ENCODE measurements at regions not wholly inside any gene's neighbourhood (a gene's known extent, or its start where the extent isn't known, plus 50 kb on each side); places are given as distances from the start of the nearest gene placed in this dataset.

DNA sequence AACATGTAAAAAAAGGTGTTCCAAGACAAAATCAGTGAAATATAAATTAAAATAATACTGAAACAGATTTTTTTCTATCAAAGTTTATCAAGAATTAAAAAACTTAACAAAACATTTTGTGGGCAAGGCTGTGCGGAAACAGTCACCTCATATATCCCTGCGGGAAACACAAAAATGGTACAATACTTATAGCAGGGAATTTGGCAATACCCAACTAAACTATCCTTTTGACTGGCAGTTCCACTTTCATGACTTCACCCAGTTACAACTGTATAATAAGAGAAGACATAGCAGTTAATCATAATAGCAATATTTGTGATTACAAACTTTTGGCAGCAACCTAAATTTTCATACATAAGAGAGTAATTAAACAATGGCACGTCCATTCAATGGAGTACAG is 121.5 kb upstream of the EGLN3 start:
- TF ChIP-seq POLR2A (IDR thresholded peaks at IDR 0.05) (no peak), EP300 (IDR thresholded peaks at IDR 0.05) (no peak)
- TF ChIP-seq, protein P1, sequence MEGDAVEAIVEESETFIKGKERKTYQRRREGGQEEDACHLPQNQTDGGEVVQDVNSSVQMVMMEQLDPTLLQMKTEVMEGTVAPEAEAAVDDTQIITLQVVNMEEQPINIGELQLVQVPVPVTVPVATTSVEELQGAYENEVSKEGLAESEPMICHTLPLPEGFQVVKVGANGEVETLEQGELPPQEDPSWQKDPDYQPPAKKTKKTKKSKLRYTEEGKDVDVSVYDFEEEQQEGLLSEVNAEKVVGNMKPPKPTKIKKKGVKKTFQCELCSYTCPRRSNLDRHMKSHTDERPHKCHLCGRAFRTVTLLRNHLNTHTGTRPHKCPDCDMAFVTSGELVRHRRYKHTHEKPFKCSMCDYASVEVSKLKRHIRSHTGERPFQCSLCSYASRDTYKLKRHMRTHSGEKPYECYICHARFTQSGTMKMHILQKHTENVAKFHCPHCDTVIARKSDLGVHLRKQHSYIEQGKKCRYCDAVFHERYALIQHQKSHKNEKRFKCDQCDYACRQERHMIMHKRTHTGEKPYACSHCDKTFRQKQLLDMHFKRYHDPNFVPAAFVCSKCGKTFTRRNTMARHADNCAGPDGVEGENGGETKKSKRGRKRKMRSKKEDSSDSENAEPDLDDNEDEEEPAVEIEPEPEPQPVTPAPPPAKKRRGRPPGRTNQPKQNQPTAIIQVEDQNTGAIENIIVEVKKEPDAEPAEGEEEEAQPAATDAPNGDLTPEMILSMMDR (IDR thresholded peaks at IDR 0.05) = no peak
- WGBS, 3 donors = 96 to 97% (median 96%) methylated on average over 3 of the region's 3 CpGs

DNA sequence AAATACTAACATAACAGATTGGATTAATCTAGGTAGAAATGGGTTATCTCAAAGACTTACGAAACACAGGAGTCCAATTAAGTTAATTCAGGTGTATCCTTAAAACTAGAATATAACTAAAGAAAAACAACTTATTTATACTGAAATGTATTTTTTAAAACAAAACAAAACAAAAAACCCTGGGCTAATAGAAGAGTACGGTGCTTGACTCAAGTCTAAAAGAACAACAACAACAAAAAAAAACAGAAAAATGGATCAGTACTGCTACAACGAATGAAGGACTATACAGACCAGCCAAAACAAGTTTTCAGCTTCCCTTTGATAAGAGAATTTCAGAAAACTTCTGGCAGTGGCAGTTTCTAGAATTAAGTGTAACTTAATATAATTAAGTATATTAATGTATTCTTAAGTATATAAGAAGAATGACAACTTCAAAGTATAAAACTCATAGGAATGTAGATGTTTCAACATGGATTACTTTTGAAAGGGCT is 120.1 kb upstream of the EGLN3 start:
- H3K9me3 ChIP-seq = no peaks in the 10 kb centered on the region
- intact Hi-C loops (cut with DNase I) = no loop called here
- no peak overlapping the region for H3K27ac ChIP-seq
- no peak overlapping the region for H3K4me3 ChIP-seq
- H3K36me3 ChIP-seq = no peaks in the 10 kb centered on the region
- TF ChIP-seq, protein P1 (IDR thresholded peaks at IDR 0.05) = no peak
- TF ChIP-seq POLR2A (IDR thresholded peaks at IDR 0.05) = no peak
- no peak for TF ChIP-seq EP300 (IDR thresholded peaks at IDR 0.05)
- H3K4me1 ChIP-seq (ENCODE audit: insufficient read depth) = no peaks in the 10 kb centered on the region
- H3K27me3 ChIP-seq = no peaks in the 10 kb centered on the region
- 49 to 74% (median 73%) methylated on average over 3 of the region's 3 CpGs for whole genome bisulfite sequencing, 3 donors
- DNase-seq = no peak

More for the DNA sequence above, 121.5 kb upstream of the EGLN3 start:
- H3K4me1 ChIP-seq (ENCODE audit: insufficient read depth) = no peaks in the 10 kb centered on the region
- H3K9me3 ChIP-seq = no peaks in the 10 kb centered on the region
- DNase-seq = no peak
- H3K27me3 ChIP-seq = no peaks in the 10 kb centered on the region
- intact Hi-C loops (cut with DNase I) = no loop called here
- no peak overlapping the region for H3K27ac ChIP-seq
- no peaks in the 10 kb centered on the region for H3K36me3 ChIP-seq
- no peak overlapping the region for H3K4me3 ChIP-seq

DNA sequence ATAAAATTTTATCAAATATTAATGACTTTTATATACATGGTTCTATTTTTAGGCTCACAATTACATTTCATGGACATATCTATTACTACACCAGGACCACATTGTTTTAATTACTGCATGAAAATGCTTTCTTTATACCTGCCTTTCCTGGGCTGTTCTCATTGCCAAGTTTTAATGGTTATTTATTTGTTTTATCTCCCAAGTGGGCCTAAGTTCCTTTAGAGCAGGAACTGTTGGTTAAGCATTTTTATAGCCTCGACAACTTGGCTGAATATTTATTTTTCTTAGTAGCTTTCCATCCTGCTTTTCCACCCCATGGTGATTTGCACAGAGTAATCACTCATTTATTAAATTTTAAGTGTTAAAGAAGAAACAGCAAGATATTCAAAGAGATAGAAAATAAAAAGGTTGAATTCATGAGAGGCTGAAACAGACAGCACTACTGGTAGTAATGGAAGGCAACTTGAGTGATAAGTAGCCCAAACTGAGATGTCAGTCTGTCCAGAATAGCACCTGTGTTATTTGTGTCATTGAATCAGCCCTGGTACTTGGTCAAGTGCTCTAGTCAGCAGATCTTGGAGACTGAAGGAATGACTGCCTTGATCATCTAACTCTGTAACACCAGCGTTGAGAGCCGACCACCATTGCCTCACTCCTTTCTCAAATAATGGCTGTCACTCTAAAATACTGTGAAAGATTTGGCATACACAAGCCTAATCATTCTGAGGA is 119.1 kb upstream of the EGLN3 start:
- no peak overlapping the region for H3K4me3 ChIP-seq
- H3K36me3 ChIP-seq = no peaks in the 10 kb centered on the region
- H3K27me3 ChIP-seq = no peaks in the 10 kb centered on the region
- H3K9me3 ChIP-seq = no peaks in the 10 kb centered on the region
- intact Hi-C loops (cut with DNase I) = no loop called here
- TF ChIP-seq EP300 (IDR thresholded peaks at IDR 0.05) (no peak), POLR2A (IDR thresholded peaks at IDR 0.05) (no peak)
- TF ChIP-seq, protein P1 (IDR thresholded peaks at IDR 0.05) = no peak
- no peak for DNase-seq
- 34 to 56% (median 36%) methylated on average over 3 of the region's 3 CpGs for WGBS, 3 donors
- no peaks in the 10 kb centered on the region for H3K4me1 ChIP-seq (ENCODE audit: insufficient read depth)
- H3K27ac ChIP-seq = no peak overlapping the region

DNA sequence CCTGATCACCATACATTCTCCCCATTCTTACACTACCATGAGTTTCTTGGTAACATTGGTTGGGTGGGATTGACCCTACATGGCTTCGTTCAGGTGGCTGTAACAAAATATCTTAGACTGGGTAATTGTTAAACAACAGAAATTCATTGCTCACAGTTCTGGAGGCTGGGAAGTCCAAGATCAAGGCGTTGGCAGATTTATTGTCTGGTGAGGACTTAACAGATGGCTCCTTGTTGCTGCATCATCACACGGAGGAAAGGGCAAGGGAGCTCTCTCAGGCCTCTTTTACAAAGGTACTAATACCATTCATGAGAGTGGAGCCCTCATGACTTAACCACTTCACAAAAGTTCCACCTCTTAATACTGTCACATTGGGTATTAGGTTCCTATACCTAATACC is 116.7 kb upstream of the EGLN3 start:
- intact Hi-C loops (cut with DNase I) = no loop called here
- WGBS, 3 donors = 82 to 84% (median 84%) methylated on average over 3 of the region's 3 CpGs
- TF ChIP-seq POLR2A (IDR thresholded peaks at IDR 0.05) (no peak), EP300 (IDR thresholded peaks at IDR 0.05) (no peak)
- TF ChIP-seq, protein P1 (IDR thresholded peaks at IDR 0.05) = no peak
- no peak overlapping the region for H3K4me3 ChIP-seq
- H3K4me1 ChIP-seq (ENCODE audit: insufficient read depth) = no peaks in the 10 kb centered on the region
- H3K27ac ChIP-seq = no peak overlapping the region
- no peaks in the 10 kb centered on the region for H3K27me3 ChIP-seq
- H3K36me3 ChIP-seq = no peaks in the 10 kb centered on the region
- no peak for DNase-seq
- H3K9me3 ChIP-seq = no peaks in the 10 kb centered on the region
